ENCODE measurements at regions not wholly inside any gene's neighbourhood (a gene's known extent, or its start where the extent isn't known, plus 50 kb on each side); places are given as distances from the start of the nearest gene placed in this dataset.

DNA sequence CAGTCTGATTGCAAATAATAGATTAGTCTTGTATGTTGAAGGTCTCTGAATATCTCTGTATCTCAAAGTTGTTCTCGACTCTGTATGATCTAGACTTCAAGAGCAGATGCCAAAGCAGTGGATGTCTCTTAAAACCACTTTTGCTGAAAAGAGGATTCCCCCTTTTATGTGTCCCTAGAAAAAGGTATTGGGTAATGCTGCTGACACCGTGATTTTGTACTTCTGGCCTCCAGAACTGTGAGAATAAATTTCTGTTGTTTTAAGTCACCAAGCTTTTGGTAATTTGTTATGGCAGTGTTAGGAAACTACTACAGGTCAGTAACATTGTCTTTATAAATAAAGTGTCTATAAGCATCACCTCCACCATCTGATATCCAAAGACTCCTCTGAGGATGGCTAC is 85.3 kb upstream of the PIK3R1 start:
- no peak for TF ChIP-seq YY1 (IDR thresholded peaks at IDR 0.05)
- TF ChIP-seq, protein P1, sequence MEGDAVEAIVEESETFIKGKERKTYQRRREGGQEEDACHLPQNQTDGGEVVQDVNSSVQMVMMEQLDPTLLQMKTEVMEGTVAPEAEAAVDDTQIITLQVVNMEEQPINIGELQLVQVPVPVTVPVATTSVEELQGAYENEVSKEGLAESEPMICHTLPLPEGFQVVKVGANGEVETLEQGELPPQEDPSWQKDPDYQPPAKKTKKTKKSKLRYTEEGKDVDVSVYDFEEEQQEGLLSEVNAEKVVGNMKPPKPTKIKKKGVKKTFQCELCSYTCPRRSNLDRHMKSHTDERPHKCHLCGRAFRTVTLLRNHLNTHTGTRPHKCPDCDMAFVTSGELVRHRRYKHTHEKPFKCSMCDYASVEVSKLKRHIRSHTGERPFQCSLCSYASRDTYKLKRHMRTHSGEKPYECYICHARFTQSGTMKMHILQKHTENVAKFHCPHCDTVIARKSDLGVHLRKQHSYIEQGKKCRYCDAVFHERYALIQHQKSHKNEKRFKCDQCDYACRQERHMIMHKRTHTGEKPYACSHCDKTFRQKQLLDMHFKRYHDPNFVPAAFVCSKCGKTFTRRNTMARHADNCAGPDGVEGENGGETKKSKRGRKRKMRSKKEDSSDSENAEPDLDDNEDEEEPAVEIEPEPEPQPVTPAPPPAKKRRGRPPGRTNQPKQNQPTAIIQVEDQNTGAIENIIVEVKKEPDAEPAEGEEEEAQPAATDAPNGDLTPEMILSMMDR (IDR thresholded peaks at IDR 0.05; ENCODE audit: low read depth, low read length, missing input control) = no peak

All from liver (tissue), 2 donors.